Astrocyte of the cerebellum (primary cell): ENCODE measurements at regions not wholly inside any gene's neighbourhood (a gene's known extent, or its start where the extent isn't known, plus 50 kb on each side); places are given as distances from the start of the nearest gene placed in this dataset.
"Not testable (repeated sequence)": the region's sequence is repeated elsewhere in the genome, so short reads cannot be mapped to it uniquely, and the experiment has no call there.

Experiments
- DNase-seq: peaks from one replicate; pipeline ENCODE4 v3.0.0-alpha.2; 2011; ENCODE audit warnings: low read depth
- H3K4me3 ChIP-seq: 2 replicates; pipeline ENCODE4 v1.5.1; 2011; ENCODE audit warnings: mild to moderate bottlenecking, low read depth, low read length, moderate library complexity
- in situ Hi-C: cut with HindIII; loops from 2 replicates; pipeline ENCODE4 v1.10.0; 2017; ENCODE audit warnings: low sequenced_read_pairs
- TF ChIP-seq, protein P1 (sequence below): IDR thresholded peaks from 2 replicates; pipeline ENCODE4 v1.5.1; 2012; ENCODE audit warnings: low read length, low read depth, moderate library complexity, mild to moderate bottlenecking; ENCODE audit errors: missing control alignments

DNA sequence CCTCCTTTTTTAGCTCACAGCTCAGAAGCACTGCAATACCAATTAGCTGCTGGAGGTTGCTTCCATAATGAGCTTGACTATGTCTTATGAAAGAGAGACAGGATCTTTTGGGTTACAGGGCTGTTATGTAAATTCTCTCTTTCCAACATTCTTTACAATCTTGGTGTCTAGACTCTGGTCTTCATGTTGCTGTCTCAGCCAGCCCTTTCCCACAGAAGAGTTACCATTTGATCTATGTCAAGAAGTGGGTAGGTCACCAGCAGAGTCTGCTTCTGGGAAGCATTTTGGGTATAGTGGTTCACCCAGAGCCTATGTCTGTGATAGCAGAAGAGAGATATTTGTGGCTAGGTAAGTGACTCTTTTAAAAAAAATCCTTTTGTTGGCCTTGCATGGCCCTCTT is 234.5 kb downstream of the SATB1 start:
- peak; percentile 49 for DNase-seq
- TF ChIP-seq, protein P1, sequence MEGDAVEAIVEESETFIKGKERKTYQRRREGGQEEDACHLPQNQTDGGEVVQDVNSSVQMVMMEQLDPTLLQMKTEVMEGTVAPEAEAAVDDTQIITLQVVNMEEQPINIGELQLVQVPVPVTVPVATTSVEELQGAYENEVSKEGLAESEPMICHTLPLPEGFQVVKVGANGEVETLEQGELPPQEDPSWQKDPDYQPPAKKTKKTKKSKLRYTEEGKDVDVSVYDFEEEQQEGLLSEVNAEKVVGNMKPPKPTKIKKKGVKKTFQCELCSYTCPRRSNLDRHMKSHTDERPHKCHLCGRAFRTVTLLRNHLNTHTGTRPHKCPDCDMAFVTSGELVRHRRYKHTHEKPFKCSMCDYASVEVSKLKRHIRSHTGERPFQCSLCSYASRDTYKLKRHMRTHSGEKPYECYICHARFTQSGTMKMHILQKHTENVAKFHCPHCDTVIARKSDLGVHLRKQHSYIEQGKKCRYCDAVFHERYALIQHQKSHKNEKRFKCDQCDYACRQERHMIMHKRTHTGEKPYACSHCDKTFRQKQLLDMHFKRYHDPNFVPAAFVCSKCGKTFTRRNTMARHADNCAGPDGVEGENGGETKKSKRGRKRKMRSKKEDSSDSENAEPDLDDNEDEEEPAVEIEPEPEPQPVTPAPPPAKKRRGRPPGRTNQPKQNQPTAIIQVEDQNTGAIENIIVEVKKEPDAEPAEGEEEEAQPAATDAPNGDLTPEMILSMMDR = no peak
- no peak overlapping the region for H3K4me3 ChIP-seq
- in situ Hi-C loops = no loop called here

DNA sequence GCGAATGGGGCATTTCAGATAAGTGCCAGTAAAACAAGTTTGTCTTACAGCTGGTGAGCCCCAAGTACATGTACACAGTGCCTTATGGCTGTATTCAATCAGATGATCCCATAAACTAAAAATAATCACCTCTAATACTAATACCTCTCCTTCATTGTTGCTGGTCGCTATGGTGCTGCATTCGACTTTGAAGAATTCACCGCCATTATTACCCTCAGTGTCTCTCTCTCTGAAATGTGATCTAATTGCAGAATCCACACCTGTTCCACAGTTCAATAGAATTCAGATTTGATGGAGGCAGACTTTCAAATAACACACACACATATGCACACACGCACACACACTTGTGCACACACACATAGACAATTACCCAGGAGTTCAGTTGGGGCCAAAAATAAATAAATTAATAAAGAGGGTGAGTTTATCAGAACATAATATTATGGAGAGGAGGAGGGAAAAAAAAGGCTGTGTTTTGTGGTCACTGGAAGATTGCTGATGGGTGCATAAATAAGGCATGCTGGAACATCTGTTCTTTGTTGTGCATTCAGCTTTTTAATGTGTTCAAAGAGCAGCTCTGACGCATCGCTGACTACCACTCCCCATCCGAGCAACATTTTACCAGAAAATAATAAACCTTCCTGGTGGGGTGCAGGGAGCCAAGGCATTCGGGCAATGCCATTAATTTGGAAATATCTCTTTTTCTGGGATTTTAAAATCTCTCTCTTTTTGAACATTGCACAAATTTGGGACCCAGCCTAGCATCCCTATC is 235.7 kb downstream of the SATB1 start:
- in situ Hi-C loops = no loop called here
- DNase-seq = peak; percentile 81

DNA sequence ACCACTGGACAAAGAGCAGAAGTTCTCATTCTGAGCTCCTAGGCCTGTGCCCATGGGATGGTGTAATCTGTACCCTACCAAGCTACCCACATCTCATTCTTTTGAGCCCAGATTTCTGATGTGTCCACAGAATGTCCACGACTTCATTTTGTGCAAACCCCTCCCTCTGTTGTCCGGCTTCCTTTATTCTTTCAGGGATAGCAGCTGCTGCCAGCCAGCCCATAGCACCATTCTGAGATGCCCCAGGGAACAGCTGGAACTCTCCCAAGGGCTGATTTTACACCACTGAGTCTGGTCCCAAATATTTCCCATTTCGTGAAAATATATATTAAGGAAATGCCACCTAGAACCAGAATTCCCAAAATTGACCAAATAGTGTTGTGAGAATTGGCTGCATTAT is 236.6 kb downstream of the SATB1 start:
- H3K4me3 ChIP-seq = no peak overlapping the region
- DNase-seq = no peak
- in situ Hi-C loops = no loop called here
- TF ChIP-seq, protein P1 = no peak

More for the DNA sequence above, 235.7 kb downstream of the SATB1 start:
- no peak overlapping the region for H3K4me3 ChIP-seq
- TF ChIP-seq, protein P1 = no peak

DNA sequence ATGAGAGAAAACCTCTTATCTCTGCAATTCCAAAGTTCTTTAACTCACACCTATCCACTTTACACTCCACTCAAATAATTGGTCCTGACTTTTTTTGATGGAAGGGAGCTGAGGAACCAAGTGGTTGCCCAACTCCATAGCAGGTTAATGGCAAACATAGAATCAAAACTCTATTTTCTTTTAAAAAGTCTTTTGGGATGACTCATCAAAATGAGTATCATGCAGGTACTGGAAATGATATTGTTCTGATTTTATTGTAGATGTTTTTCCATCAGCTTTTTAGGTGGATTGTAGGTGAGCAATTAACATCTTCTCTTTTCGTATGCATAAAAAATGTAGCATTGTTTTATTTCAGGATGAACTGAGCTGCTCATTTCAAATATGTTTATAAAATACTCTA is 239.5 kb downstream of the SATB1 start:
- no peak overlapping the region for H3K4me3 ChIP-seq
- TF ChIP-seq, protein P1 = no peak
- in situ Hi-C loops = no loop called here
- DNase-seq = no peak

DNA sequence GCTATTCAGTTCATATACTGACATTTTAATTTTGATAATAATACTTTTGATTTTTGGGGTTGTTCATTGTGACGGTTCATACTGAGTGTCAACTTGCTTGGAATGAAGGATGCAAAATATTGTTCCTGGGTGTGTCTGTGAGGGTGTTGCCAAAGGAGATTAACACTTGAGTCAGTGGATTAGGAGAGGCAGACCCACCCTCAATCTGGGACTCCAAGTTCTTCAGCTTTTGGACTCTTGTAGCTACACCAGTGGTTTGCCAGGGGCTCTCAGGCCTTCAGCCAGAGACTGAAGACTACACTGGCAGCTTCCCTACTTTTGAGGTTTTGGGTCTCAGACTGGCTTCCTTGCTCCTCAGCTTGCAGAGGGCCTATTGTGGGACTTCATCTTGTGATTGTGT is 242.2 kb downstream of the SATB1 start:
- DNase-seq, H3K4me3 ChIP-seq, in situ Hi-C loops: not testable (repeated sequence)

DNA sequence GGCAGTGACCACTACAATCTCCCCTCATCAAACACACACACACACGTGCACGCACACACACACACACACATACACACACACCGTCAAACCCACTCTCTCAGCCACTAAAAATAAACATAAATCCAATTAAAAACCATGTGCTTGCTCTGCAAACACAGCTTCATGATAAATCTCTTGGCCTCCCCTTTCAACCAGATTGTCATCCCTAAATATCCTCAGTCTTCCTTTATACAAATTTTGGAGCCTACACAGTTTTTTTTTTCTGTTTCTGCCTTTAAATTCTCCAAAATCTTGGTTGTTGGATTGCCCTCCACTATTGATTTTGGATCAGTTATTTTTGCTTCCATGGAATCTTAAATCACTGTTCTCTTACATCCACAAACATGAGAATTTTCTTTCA is 245.6 kb downstream of the SATB1 start:
- in situ Hi-C loops = no loop called here
- TF ChIP-seq, protein P1 = no peak
- no peak for DNase-seq
- H3K4me3 ChIP-seq = no peak overlapping the region

DNA sequence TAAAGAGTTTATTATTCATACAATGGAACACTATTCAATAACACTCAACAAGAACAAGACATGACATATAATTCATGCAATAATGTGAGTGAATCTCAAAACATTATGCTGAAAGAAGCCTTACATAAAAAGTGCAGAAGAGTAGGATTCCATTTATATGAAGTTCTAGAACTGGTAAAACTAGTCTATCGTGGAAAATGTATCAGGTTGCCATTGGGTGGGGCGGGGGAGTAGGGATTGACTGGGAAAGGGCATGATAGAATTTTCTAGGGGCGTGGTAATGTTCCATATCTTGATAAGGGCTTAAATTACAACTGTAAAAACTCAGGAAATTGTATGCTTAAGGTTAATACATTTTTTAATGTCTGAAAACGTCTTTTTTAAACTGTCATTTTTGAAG is 247.9 kb downstream of the SATB1 start:
- TF ChIP-seq, protein P1 = no peak
- DNase-seq = no peak
- H3K4me3 ChIP-seq = no peak overlapping the region
- in situ Hi-C loops = no loop called here

DNA sequence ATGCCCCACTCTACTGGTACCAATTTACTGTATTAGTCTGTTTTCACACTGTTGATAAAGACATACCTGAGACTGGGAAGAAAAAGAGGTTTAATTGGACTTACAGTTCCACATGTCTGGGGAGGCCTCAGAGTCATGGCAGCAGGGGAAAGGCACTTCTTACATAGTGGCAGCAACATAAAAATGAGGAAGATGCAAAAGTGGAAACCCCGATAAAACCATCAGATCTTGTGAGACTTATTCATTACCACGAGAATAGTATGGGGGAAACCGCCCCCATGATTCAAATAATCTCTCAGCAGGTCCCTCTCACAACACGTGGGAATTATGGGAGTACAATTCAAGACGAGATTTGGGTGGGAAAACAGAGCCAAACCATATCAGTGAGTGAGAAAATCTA is 251.2 kb downstream of the SATB1 start:
- DNase-seq, H3K4me3 ChIP-seq, in situ Hi-C loops: not testable (repeated sequence)
